HG03571 (cell line): ENCODE measurements at regions not wholly inside any gene's neighbourhood (a gene's known extent, or its start where the extent isn't known, plus 50 kb on each side); places are given as distances from the start of the nearest gene placed in this dataset.
"Not testable (repeated sequence)": the region's sequence is repeated elsewhere in the genome, so short reads cannot be mapped to it uniquely, and the experiment has no call there.

ENCODE experiments used
- ATAC-seq: cut with Tn5 transposase; IDR thresholded peaks from one replicate; pipeline ENCODE4 v1.9.1; 2021; ENCODE audit not compliant: unreplicated experiment

DNA sequence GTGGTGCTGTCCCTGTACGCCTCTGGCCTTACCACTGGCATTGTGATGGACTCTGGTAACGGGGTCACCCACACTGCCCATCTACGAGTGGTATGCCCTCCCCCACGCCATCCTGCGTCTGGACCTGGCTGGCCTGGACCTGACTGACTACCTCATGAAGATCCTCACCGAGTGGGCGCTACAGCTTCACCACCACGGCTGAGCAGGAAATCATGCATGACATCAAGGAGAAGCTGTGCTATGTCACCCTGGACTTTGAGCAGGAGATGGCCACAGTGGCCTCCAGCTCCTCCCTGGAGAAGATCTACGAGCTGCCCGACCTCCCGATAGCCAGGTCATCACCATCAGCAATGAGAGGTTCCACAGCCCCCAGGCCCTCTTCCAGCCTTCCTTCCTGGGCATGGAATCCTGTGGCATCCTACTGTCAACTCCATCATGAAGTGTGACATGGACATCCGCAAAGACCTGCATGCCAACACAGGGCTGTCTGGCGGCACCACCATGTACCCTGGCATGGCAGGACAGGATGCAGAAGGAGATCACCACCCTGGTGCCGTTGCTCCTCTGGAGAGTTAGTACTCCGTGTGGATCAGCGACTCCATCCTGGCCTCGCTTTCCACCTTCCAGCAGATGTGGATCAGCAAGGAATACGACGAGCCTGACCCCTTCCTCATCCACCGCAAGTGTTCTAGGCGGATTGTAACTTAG, 434.2 kb upstream of the RGMB start:
- no peak for ATAC-seq

DNA sequence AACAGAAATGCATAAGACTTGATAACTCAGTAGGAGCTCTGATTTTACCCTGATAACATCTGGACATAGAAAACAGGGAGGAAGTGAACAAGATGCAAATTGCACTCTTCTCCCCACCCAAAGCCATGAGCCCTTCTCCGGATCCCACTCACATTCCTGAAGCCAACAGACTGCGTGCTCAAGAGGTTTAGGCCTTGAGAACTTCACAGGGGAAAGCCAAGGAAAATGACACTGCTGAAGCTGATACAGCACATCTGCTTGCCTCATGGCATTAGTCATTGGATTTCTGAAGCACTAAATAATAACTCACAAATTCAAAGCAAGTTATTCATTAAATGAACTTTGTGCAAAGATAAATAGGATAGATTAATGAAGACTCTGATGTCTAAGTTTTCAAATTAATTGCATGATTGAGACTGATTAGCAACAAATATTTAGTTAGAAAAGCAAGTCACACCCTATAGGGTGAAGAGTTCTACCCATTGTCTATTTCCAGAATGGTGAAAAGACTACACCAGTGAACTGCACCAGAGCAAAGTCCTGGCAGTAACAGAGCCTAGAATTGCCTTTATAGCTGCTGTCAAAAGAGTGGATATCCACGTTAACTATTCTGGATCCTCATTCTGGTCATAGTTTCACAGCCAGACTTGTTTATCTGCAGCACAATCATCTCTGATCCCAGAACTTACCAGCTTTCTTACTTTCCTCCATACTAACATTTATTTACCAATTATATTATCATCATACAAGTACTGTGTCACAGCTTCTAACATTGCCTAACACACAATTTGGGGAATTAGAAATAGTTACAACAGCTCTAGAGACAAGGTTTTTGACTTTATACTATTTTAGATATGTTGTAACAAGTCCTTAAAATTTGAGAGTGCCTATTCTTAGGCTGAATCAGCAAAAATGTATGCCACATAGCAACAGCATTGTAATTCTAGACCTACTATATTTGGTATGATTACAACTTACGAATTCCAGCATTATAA, 432.1 kb upstream of the RGMB start:
- no peak for ATAC-seq

DNA sequence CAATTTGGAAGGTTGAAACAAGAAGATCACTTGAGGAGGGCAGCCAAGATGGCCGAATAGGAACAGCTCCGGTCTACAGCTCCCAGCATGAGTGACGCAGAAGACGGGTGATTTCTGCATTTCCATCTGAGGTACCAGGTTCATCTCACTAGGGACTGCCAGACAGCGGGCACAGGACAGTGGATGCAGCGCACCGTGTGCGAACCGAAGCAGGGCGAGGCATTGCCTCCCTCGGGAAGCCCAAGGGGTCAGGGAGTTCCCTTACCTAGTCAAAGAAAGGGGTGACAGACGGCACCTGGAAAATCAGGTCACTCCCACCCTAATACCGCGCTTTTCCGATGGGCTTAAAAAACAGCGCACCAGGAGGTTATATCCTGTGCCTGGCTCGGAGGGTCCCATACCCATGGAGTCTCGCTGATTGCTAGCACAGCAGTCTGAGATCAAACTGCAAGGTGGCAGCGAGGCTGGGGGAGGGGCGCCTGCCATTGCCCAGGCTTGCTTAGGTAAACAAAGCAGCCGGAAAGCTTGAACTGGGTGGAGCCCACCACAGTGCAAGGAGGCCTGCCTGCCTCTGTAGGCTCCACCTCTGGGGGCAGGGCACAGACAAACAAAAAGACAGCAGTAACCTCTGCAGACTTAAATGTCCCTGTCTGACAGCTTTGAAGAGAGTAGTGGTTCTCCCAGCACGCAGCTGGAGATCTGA, 430.4 kb upstream of the RGMB start:
- ATAC-seq = not testable (repeated sequence)

DNA sequence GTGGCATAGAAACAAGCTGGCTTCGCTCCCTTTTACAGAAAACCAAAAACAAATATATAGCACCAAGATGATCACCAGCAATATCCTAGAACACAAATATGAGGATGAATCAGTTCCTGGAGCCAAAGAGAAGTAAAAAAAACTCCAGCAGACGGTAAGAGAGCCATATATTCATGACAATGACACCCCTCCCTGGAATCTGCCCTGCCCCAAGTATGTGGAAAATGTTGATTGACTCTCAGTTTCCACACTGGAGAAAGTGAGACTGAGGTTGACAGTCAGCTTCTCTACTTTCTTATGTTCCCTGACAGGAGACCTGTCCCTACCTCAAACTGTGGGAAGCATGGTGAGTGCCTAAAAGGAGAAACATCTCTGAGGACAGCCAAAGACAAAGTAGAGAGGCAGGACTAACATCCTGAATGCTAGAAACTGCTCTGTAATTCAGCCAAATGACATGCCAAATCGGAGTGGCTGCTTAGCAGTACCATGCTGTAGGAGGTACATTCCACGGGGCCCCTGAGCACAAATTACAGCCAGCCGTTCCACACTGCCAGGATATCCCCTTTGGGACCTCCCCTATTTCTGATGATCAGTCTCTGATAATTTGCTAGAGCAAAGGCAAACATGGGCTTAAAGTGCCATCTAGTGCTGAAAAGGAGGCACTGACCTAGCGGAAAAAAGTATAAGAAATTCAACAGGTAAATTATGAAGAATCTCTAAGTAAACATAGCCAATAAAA, 424.0 kb upstream of the RGMB start:
- no peak for ATAC-seq

DNA sequence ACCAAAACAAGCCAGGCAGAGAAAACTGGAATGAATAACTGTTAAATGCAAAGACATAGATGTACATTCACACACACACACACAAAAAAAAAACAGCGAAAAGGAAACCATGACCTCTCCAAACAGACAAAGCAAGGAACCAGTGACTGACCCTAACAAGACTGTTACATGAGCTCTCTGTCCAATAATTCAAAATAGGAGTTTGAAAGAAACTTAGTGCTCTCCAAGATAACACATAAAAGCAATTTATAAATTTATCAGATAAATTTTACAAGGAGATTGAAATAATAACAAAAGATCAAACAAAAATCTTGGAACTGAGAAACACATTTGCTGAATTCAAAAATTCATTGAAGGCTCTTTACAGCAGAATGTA, 423.5 kb upstream of the RGMB start:
- ATAC-seq = no peak

DNA sequence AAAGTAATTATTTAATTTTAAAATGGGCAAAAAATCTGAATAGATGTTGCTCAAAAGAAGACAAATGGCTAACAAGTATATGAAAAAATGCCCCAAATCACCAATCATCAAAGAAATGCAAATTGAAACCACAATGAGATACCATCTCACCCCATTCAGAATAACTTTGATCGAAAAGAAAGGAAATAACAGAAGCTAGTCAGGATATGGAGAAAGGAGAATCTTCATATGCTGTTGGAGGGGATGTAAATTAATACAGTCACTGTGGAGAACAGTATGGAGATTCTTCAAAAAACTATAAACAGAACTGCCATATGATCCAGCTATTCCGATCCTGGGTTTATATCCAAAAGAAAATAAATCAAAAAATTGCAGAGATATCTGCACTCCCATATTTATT, 418.5 kb upstream of the RGMB start:
- ATAC-seq = no peak

DNA sequence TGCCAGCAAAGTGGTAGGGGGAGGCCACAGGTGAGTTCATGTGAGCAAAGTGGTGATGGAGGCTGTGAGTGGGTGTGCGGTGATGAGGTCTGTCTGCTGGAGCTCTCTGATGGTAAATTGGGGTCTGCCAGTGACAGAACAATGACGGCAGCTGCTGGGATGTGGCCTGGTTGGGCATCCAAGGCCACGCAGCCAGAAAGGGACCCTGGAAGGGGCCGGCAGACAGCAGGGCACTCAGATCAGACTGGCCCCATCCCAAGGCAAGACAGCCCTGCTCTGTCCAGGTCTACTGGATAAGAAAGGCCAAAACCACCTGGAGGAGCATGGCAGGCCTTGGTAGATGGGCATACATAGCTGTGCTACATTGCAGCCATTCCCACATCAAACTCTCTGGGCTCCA, 412.9 kb upstream of the RGMB start:
- ATAC-seq = no peak

DNA sequence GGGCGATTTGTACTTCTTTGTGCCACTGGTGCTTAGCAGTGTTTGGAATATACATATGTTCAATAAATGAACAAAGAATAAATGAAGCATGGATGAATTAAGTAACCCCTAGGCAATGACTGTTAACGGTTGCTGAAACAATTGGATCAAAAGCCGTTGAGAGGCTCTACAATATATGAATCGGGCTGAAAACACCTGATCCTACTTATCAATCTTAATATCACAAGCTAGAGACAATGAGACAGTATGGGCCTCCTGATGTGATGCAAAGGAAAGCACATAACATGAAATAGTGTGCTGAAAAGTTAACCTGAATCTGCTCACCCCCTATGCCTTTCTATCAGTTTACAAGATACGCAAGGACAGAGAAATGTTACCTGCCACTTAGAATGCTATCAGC, 410.3 kb upstream of the RGMB start:
- ATAC-seq = no peak

DNA sequence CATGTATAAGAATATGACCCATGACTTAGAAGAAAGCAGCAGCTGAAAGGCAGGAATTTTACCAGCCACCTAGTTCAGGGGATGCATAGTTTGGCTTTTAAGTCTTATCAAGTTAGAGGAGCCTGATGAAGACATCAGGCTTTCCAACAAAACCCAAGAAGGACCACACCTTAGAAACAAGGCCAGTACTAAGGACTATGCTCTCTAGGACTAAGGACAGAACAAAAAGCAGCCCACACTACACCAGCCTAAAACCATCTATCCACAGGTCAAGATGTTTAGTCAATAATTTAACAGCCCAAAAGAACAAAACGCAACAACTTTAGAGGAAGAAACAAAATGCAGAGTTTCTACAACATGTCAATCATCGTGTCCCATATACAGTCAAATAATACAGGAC, 408.9 kb upstream of the RGMB start:
- no peak for ATAC-seq

DNA sequence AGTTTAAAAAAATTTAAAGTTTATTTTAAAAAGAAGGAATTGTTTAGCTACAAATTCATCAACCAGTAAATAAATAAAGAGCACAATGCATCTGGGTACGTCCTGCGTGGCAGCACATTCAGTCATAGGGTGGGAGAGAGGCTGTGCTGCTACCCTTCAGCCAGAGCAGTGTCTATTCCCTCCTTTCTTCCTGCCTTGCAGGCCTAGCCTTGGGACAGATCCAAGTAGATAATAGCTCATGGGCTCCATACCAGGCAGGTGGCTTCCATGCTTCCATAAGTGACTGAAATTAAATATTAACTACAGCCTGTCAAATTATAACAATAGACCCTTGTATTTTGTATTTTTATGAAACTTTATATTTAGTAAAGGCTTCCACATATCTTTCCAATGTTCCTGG, 408.3 kb upstream of the RGMB start:
- ATAC-seq = no peak

DNA sequence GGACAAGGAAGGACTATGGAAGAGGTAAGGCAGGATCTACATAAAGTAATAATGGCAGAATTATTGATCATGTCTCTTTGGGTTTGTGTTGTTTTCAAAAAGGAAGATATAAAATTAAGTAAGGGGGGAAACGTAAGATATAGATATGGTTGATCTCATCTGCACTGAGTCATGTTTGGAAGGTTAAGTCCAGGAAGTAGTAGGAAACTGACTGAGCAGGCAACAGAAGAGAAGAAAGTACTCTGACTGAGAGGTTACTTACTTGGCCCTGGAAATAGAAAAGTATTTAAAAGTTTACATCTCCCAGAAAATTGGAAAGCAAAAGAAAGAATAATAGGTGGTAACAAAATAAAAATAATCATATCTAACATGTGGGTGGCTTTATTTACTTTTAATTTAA, 405.3 kb upstream of the RGMB start:
- no peak for ATAC-seq

DNA sequence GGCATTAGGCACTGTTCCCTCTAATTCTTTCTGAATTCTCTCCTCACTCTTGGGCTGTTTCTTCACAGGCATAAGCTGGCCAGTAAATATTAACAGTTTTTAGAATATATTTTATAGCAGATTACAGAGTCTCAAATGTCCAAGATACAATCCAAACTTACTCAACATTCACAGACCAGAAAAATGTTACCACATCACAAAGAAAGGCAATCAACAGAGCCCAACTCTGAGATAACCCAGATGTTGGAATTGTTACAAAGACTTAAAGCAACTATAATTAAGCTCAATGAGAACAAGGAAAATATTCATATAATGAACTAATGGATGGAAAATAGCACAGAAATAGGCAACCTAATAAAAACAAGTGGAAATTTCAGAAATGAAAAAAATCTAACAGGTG, 401.1 kb upstream of the RGMB start:
- ATAC-seq = no peak

DNA sequence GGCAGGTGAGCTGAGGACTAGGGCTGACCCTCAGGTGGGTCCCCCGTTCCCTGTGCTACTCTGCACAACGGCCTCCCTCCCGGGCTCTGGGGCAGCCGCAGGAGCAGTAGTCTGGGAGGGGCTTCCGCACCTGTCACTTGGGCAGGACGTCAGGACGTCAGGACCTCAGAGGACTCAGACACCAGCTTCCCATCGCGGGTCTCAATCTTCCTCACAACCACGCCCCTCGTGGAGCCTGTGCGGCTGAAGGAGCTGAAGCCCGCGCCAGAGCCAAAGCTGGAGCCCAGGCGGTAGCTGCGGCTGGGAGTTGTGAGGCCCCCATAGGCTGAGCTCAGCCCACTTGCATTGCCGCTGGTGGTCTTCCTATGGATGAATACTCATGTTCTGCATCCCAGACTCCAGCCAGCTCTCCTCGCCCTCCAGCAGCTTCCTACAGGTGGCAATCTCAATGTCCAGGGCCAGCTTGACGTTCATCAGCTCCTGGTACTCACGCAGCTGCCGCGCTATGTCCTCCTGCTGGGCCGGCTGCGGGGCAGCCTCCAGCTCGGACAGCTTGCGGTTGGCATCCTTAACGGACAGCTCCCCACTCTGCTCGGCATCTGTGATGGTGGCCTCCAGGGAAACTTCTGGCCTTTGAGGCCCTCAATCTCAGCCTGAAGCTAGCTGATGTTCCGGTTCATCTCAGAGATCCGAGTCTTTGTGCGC, 381.4 kb upstream of the RGMB start:
- ATAC-seq = no peak

DNA sequence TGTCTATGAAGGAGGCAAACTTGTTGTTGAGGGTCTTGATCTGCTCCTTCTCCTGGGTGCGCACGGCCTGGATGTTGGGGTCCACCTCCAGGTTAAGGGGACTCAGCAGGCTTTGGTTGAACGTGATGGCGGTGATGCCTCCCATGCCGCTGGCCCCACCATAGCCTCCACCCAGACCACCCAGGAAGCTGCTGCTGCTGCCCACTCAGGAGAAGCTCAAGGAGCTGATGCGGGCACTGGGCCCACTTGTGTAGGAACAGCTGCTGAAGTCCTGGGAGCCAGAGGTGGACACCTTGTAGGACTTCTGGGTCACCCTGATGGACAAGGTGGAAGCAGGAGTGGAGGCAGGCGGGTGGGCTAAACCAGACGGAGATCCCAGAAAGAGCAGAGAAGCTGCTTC, 380.3 kb upstream of the RGMB start:
- not testable (repeated sequence) for ATAC-seq

DNA sequence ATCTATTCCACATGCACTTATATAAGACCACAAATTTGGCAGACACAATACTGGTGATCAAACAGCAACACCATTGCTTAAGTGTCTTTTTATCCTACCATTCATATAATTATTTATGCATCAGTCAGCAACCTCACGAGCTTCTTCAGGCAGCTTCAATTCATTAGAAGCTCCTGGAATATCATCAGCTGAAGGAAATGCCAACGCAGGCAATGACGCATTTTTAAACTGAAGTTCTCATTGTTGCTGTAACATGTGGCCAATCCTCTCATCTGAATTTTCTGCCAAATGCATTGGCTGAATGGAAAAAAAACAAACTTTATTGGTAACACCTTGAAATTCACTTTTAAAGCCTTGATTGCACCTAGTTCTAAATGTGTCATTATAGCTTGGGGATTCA, 376.4 kb upstream of the RGMB start:
- no peak for ATAC-seq

DNA sequence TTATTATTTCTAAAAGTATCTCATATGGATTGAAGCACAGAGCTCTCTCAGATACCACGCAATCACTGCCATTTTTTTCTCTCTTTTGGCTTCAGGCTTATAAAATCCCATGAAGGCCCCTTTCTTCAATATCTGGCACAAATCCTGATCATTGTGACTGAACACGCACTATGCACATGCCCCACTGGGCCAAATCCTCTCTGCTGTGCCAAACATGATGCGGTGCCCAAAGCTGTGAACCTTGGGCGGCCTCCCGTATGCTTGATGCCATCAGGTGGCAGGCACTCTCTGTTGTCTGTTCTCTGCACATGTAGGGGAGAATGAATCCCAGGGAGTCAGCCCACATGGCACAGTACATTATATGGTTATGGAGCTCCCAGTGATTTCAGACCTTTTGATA, 375.0 kb upstream of the RGMB start:
- ATAC-seq = no peak

DNA sequence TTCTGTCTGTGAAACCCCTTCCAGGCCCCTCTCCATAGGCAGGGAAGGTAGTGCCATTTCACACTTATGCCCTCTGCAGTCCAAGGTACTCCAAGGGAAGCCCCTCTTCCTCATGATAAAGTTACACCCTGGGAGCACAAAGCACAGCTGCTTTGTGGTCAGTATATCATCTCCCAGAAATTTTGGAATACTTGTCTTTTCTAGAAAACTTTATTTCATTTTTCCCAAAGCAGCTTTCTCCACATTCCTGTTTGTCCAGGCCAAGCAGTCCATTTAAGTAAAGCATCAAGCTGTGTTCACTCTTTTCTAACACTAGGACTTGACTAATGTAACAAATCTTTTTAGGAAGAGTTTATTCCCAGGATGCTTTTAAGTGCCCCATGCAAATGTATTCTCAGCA, 371.8 kb upstream of the RGMB start:
- ATAC-seq = no peak

DNA sequence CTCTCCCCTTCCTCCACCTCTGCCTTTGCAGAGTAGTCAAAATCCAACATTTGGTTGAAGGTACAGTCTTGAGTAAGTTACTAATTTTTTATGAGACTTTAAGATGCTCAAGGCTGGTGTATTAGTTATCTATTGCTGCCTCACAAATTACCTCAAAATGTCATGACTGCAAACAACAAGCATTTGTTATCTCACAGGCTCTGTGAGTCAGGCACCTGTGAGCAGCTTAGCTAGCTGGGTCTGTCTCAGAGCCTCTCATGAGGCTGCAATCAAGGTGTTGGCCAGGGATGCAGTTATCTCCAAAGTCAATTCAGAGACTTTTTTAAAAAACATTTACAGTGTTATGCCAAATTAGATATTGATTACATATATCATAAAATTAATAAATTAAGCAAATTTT, 371.3 kb upstream of the RGMB start:
- no peak for ATAC-seq

DNA sequence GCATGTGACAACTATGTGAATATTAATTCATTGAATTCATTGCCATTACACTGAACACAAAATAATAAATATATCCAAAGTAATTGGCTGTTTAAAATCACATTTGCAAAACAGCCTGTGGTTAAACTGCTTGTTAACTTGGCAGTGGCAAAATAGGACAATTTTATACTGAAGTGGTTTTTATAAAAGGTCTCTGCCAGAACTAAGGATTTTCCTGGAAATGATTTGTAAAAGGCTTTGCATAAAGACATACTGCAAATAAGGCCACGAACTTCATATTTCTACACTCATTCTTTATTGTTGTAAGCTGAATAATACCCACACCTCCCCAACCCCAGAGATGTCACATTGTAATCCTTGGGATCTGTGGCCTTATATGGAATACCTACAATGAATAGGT, 370.3 kb upstream of the RGMB start:
- no peak for ATAC-seq

DNA sequence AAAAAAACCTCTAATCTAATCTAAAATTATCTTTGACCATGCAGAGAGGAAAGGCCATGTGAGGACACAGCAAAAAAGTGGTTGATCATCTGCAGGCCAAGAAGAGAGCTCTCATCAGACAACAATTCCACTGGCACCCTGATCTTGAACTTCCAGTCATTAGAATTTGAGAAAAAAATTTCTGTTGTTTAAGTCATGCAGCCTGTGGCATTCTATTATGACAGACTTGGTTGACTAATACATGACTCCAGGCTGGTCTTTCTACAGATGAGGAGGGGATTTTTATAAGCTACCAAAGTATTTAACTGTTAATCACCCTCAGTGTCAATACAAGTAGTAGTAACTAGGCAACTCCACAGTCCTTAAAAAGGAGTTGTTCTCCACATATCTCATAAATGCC, 358.5 kb upstream of the RGMB start:
- ATAC-seq = no peak

DNA sequence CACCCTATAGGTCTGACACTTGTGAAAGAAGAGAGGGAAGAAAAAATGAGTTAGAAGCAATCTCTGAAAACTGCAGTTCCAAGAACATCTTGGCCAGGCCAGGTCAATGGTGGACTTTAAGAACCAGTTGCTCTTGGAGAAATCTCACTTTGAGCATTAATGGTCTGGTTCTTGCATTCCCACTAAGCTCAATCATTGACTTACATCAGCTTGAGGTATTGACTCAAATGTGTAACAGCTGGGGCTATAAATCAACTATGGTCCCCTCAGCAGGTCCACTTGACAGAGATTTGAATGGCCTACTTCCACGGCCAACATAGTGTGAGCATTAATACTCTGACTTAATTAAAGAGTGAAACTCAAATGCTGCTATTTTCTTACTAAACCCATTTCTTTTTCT, 357.8 kb upstream of the RGMB start:
- no peak for ATAC-seq
